ENCODE measurements at regions not wholly inside any gene's neighbourhood (a gene's known extent, or its start where the extent isn't known, plus 50 kb on each side); places are given as distances from the start of the nearest gene placed in this dataset.

DNA sequence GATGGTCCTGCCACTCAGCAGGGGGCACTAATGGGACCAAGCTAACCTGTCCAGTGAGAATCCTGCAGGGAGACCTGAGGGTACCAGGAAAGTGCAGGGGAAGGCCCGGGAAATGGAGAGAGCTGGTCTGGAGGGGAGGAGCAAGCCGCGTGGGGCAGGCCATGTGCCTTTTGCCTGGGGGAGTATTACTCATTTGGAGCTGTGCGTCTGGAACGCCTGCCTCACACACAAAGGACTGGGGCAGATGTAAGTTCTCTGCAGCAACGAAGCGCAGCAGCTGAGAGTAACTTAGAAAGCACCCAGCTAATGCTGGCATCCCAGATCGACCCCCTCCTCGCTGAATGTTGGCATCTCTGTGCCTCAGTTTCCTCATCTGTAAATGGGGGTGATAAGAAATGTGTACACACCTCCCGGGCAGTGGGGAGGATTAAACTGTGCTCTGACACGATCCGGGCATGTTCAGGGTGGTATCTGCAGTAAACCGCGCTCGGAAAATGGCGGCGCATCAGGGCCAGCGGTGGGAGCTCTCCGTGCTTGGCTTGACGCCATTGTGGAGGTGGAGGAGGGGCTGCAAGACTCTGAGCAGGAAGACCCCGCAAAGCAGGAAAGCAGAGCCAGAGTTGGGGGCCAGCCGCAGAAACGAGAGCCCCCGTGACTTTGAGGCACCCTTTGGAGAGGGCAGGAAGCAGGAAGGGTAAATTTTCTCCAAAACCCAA lies 212.5 kb downstream of the NPHP4 start:
- TF ChIP-seq, protein P1, sequence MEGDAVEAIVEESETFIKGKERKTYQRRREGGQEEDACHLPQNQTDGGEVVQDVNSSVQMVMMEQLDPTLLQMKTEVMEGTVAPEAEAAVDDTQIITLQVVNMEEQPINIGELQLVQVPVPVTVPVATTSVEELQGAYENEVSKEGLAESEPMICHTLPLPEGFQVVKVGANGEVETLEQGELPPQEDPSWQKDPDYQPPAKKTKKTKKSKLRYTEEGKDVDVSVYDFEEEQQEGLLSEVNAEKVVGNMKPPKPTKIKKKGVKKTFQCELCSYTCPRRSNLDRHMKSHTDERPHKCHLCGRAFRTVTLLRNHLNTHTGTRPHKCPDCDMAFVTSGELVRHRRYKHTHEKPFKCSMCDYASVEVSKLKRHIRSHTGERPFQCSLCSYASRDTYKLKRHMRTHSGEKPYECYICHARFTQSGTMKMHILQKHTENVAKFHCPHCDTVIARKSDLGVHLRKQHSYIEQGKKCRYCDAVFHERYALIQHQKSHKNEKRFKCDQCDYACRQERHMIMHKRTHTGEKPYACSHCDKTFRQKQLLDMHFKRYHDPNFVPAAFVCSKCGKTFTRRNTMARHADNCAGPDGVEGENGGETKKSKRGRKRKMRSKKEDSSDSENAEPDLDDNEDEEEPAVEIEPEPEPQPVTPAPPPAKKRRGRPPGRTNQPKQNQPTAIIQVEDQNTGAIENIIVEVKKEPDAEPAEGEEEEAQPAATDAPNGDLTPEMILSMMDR (IDR thresholded peaks at IDR 0.05; ENCODE audit: low read depth, low read length): no peak
- DNase-seq (ENCODE audit: extremely low read depth, low read depth): no peak

- DNase-seq (ENCODE audit: extremely low read depth, low read depth): no peak
- TF ChIP-seq, protein P1 (IDR thresholded peaks at IDR 0.05; ENCODE audit: low read depth, low read length): no peak
Observed at GRCh38 chr1:5776035-5776550, 216.1 kb downstream of the NPHP4 start.

DNA sequence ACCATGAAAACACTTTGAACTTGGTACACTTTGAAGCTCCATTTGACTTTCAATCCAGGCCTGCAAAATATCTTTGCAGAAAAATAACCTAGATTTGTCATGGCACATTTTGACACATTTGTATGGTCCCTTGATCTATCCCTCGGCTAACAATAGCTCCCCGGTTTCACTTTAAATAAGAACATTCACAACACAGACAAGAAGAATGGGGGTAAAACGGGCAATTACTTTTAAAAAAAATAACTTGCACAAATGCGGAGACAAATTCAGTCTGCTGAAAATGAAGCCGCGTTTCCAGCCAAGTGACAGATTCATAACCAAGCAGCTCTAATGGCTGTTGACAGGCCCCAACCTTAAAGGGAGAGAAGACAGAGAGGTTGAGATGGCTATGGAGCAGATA lies 218.2 kb downstream of the NPHP4 start:
- TF ChIP-seq, protein P1 (IDR thresholded peaks at IDR 0.05; ENCODE audit: low read depth, low read length): no peak
- no peak for DNase-seq (ENCODE audit: extremely low read depth, low read depth)

- DNase-seq (ENCODE audit: extremely low read depth, low read depth): no peak
Observed at GRCh38 chr1:5771788-5772187, 220.4 kb downstream of the NPHP4 start.

GRCh38 chr1:5770981-5771765 lies 221.1 kb downstream of the NPHP4 start:
- DNase-seq (ENCODE audit: extremely low read depth, low read depth): no peak
- TF ChIP-seq, protein P1 (IDR thresholded peaks at IDR 0.05; ENCODE audit: low read depth, low read length): no peak

More at GRCh38 chr1:5771788-5772187, 220.4 kb downstream of the NPHP4 start:
- TF ChIP-seq, protein P1 (IDR thresholded peaks at IDR 0.05; ENCODE audit: low read depth, low read length): no peak

DNA sequence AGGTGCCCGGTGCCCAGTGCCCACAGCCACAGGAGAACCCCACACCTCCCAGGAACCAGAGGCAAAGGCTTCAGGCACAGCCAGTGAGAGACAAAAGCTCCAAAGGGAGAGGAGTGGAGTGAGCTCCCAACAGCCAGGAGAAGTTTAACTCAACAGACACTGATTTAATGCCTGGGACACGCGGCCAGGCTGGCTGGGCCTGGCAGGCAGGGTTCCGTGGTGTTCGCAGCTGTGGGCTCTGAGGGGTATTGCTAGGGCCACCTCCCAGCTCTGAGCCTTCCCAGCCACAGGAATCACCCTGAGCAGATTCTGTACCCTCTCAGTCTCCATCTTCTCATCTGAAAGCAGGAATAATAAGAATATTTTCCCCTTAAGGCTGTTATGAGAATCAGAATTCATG lies 222.5 kb downstream of the NPHP4 start:
- no peak for DNase-seq (ENCODE audit: extremely low read depth, low read depth)
- TF ChIP-seq, protein P1 (IDR thresholded peaks at IDR 0.05; ENCODE audit: low read depth, low read length): no peak

DNA sequence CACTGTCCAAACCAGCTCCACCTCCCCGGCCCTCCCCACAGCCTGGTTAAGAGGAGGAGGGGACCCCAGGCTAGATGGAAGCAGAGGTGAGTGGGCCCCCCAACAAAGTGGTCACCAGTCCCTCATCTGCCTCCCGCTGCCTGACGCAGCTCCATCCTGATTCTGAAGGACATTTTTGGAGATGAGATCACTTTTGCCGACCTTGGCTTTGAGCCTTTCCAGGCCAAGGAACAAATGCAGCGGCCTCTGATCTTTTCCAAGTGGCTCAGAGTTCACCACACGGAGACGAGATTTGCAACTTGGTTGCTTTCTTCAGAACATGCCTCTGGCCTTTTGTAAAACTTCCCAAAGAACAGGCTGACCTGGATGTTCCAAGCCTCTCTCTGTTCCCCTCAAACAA lies 223.1 kb downstream of the NPHP4 start:
- TF ChIP-seq, protein P1 (IDR thresholded peaks at IDR 0.05; ENCODE audit: low read depth, low read length): no peak

More for the DNA sequence above, 223.1 kb downstream of the NPHP4 start:
- no peak for DNase-seq (ENCODE audit: extremely low read depth, low read depth)

All from AG09319 (cell line).